IMR-90 (cell line): ENCODE measurements at regions not wholly inside any gene's neighbourhood (a gene's known extent, or its start where the extent isn't known, plus 50 kb on each side); places are given as distances from the start of the nearest gene placed in this dataset.

Source experiments
- BHLHE40 ChIP-seq: fragments of 150-350 bp; IDR thresholded peaks from 2 replicates; pipeline ENCODE4 v1.6.1; 2016; ENCODE audit warnings: mild to moderate bottlenecking, low read depth, low read length
- CEBPB ChIP-seq: IDR thresholded peaks from 2 replicates; pipeline ENCODE4 v1.6.1; 2012; ENCODE audit warnings: low read depth, low read length, improper control_type of control experiment
- CHD1 ChIP-seq: IDR thresholded peaks from 2 replicates; pipeline ENCODE4 v1.6.1; 2012; ENCODE audit warnings: low read depth, low read length, improper control_type of control experiment
- CTCF ChIP-seq: conservative IDR thresholded peaks from 2 replicates; pipeline ENCODE4 v1.5.1; 2012; ENCODE audit warnings: mild to moderate bottlenecking, low read depth, low read length, improper control_type of control experiment
- ELK1 ChIP-seq: fragments of 150-350 bp; IDR thresholded peaks from 2 replicates; pipeline ENCODE4 v1.6.1; 2016; ENCODE audit warnings: low read depth, mild to moderate bottlenecking, low read length, moderate library complexity, borderline replicate concordance
- MAFK ChIP-seq: IDR thresholded peaks from 2 replicates; pipeline ENCODE4 v1.6.1; 2012; ENCODE audit warnings: low read depth, low read length, improper control_type of control experiment
- MXI1 ChIP-seq: IDR thresholded peaks from 2 replicates; pipeline ENCODE4 v1.6.1; 2012; ENCODE audit warnings: low read depth, mild to moderate bottlenecking, low read length, moderate library complexity, borderline replicate concordance
- NFE2L2 ChIP-seq: fragments of 150-350 bp; IDR thresholded peaks from 2 replicates; pipeline ENCODE4 v1.6.1; 2016; ENCODE audit warnings: low read depth, mild to moderate bottlenecking, low read length
- POLR2A ChIP-seq: IDR thresholded peaks from 2 replicates; pipeline ENCODE4 v1.6.1; 2012; ENCODE audit warnings: mild to moderate bottlenecking, low read depth, low read length
- RAD21 ChIP-seq: IDR thresholded peaks from 2 replicates; pipeline ENCODE4 v1.6.1; 2012; ENCODE audit warnings: low read length, improper control_type of control experiment
- RFX5 ChIP-seq: IDR thresholded peaks from 2 replicates; pipeline ENCODE4 v1.8.0; 2012; ENCODE audit warnings: low read depth, mild to moderate bottlenecking, low read length, moderate library complexity
- SMC3 ChIP-seq: fragments of 150-350 bp; IDR thresholded peaks from 2 replicates; pipeline ENCODE4 v1.6.1; 2016; ENCODE audit warnings: low read depth, mild to moderate bottlenecking, antibody characterized with exemption, low read length, moderate library complexity

- TF ChIP-seq SMC3, result no peak
- no peak for TF ChIP-seq CTCF
- TF ChIP-seq ELK1, result no peak
- TF ChIP-seq NFE2L2, result no peak
- no peak for TF ChIP-seq POLR2A
- no peak for TF ChIP-seq MAFK
- TF ChIP-seq CHD1, result no peak
- no peak for TF ChIP-seq RAD21
- no peak for TF ChIP-seq RFX5
- TF ChIP-seq BHLHE40, result no peak
- TF ChIP-seq MXI1, result no peak
- no peak for TF ChIP-seq CEBPB
These were observed 680.1 kb downstream of the DIAPH3 start for GRCh38 chr13:59483501-59484145.
